ENCODE measurements at regions not wholly inside any gene's neighbourhood (a gene's known extent, or its start where the extent isn't known, plus 50 kb on each side); places are given as distances from the start of the nearest gene placed in this dataset.

DNA sequence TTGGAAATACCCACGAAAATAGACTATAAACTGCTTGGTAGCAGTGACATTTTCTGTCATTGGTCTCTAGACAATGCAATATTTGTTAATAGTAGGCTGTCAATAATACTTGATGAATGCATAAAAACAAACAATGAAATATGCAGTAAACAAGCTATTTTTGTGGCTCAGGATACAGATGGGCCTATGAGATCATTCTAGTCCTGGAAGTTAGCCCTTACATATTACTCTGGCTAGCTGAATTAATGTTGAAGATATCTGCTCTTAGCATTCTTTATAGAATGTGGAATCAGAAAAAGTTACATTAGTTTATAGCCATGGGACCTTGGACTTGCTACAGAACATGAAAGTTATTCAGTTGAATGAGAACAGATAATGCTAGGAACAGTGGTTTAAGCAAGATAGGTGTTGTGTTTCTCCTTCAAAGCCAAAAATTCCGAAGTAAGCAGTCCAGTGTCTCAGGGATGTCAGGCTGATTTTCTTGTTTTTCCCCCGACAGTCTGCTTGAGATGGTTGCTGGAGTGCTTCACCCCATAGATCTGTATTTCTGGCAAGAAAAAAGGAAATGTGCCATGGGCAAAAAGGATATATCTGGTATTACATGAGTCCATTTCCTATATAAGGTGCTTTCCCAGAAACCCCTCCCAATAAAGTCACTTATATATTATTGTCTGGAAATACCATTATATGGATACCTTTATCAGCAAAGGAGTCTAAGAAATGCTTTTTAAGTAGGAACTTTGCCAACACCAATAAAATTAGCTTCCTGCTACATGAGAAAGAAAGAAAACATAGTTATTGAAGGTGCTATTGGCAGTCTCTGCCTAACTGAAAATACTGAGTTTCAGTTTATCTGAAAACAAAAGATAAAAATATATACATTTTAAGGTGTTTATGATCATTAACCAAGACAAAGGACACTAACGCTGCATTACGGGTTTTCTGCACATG is 619.4 kb upstream of the ATP2B1 start:
- TF ChIP-seq, protein P1, sequence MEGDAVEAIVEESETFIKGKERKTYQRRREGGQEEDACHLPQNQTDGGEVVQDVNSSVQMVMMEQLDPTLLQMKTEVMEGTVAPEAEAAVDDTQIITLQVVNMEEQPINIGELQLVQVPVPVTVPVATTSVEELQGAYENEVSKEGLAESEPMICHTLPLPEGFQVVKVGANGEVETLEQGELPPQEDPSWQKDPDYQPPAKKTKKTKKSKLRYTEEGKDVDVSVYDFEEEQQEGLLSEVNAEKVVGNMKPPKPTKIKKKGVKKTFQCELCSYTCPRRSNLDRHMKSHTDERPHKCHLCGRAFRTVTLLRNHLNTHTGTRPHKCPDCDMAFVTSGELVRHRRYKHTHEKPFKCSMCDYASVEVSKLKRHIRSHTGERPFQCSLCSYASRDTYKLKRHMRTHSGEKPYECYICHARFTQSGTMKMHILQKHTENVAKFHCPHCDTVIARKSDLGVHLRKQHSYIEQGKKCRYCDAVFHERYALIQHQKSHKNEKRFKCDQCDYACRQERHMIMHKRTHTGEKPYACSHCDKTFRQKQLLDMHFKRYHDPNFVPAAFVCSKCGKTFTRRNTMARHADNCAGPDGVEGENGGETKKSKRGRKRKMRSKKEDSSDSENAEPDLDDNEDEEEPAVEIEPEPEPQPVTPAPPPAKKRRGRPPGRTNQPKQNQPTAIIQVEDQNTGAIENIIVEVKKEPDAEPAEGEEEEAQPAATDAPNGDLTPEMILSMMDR (IDR thresholded peaks at IDR 0.05; ENCODE audit: insufficient read depth, low read length, poor library complexity, severe bottlenecking): no peak
- no peak for TF ChIP-seq EZH2phosphoT487 (conservative IDR thresholded peaks at IDR 0.05; ENCODE audit: low read length)
